Neural progenitor cell (in vitro differentiated cells): ENCODE measurements at regions not wholly inside any gene's neighbourhood (a gene's known extent, or its start where the extent isn't known, plus 50 kb on each side); places are given as distances from the start of the nearest gene placed in this dataset.

Source experiments
- DNase-seq: peaks from one replicate; pipeline ENCODE4 v3.0.0-alpha.2; 2016; ENCODE audit warnings: low spot score
- H2AFZ ChIP-seq: fragments of 200-600 bp; sonication (generic); replicated peaks from 2 replicates; pipeline ENCODE4 v1.6.1; 2016; ENCODE audit warnings: antibody characterized with exemption
- H3F3A ChIP-seq: fragments of 200-600 bp; sonication (generic); 2 replicates; pipeline ENCODE4 v1.6.1; 2016; ENCODE audit warnings: antibody characterized with exemption, low read depth
- H3K27ac ChIP-seq: fragments of 200-600 bp; sonication (generic); 2 replicates; pipeline ENCODE4 v1.5.1; 2016; ENCODE audit warnings: mild to moderate bottlenecking
- H3K27me3 ChIP-seq: fragments of 200-600 bp; sonication (generic); 2 replicates; pipeline ENCODE4 v1.6.1; 2016; ENCODE audit warnings: mild to moderate bottlenecking, moderate library complexity
- H3K36me3 ChIP-seq: fragments of 200-600 bp; sonication (generic); 2 replicates; pipeline ENCODE4 v1.5.1; 2016
- H3K4me1 ChIP-seq: fragments of 200-600 bp; sonication (generic); 2 replicates; pipeline ENCODE4 v1.6.1; 2016; ENCODE audit warnings: mixed run types
- H3K4me2 ChIP-seq: fragments of 200-600 bp; sonication (generic); 2 replicates; pipeline ENCODE4 v1.6.1; 2016
- H3K4me3 ChIP-seq: fragments of 200-600 bp; sonication (generic); 2 replicates; pipeline ENCODE4 v1.5.1; 2016
- H3K79me2 ChIP-seq: fragments of 200-600 bp; sonication (generic); 2 replicates; pipeline ENCODE4 v1.6.1; 2016; ENCODE audit warnings: low read depth
- H3K9ac ChIP-seq: fragments of 200-600 bp; sonication (generic); 2 replicates; pipeline ENCODE4 v1.6.1; 2016
- H3K9me3 ChIP-seq: fragments of 200-600 bp; sonication (generic); 2 replicates; pipeline ENCODE4 v1.5.1; 2016; ENCODE audit warnings: low read depth
- H4K20me1 ChIP-seq: fragments of 200-600 bp; sonication (generic); 2 replicates; pipeline ENCODE4 v1.6.1; 2016; ENCODE audit warnings: low read depth
- H3K27ac Mint-ChIP-seq: 3 replicates; pipeline ENCODE4 v1.8.0; 2021; ENCODE audit warnings: mixed read lengths
- H3K27me3 Mint-ChIP-seq: 2 replicates; pipeline ENCODE4 v1.8.0; 2022; ENCODE audit warnings: low read depth, mild to moderate bottlenecking, inconsistent platforms, moderate library complexity, mixed read lengths; ENCODE audit not compliant: insufficient read depth
- H3K36me3 Mint-ChIP-seq: 3 replicates; pipeline ENCODE4 v1.8.0; 2021; ENCODE audit warnings: mixed read lengths
- H3K4me1 Mint-ChIP-seq: 3 replicates; pipeline ENCODE4 v1.8.0; 2021; ENCODE audit warnings: mixed read lengths
- H3K4me3 Mint-ChIP-seq: 3 replicates; pipeline ENCODE4 v1.8.0; 2021; ENCODE audit warnings: mild to moderate bottlenecking, moderate library complexity, mixed read lengths
- H3K9me3 Mint-ChIP-seq: 3 replicates; pipeline ENCODE4 v1.8.0; 2020; ENCODE audit warnings: mixed read lengths
- CTCF ChIP-seq: fragments of 200-600 bp; sonication (generic); IDR thresholded peaks from 2 replicates; pipeline ENCODE4 v1.5.1; 2017; ENCODE audit warnings: antibody characterized with exemption, mild to moderate bottlenecking
- EZH2 ChIP-seq: fragments of 200-600 bp; sonication (generic); IDR thresholded peaks from 2 replicates; pipeline ENCODE4 v1.6.1; 2017; ENCODE audit warnings: antibody characterized with exemption, mild to moderate bottlenecking, moderate library complexity
- EZH2phosphoT487 ChIP-seq: fragments of 200-600 bp; sonication (generic); IDR thresholded peaks from 2 replicates; pipeline ENCODE4 v1.6.1; 2017; ENCODE audit warnings: antibody characterized with exemption

DNA sequence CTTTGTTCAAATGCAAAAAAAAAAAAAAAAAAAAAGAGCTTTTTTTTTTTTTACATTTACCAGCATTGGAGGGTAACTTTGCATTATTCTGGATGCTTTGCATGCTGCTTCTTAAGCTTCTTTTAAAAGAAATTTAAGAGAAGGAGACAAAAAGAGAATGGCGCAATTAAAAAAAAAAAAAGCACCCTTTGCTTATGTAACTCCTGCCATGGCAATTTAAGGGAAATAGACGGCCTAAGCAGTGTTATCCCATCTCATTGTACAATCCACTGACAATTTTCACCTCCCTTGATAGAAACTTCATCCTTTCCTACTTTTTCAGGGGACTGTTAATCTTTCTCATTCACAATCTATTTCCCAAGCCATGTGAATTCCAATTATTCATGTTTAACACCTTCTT, 129.8 kb downstream of the KCTD12 start:
- H3K27ac ChIP-seq: no peak overlapping the region
- no peak overlapping the region for H3K4me3 ChIP-seq
- DNase-seq: no peak
- no peak overlapping the region for H3K4me2 ChIP-seq
- H3K36me3 Mint-ChIP-seq: no peaks in the 10 kb centered on the region
- no peaks in the 10 kb centered on the region for H3K36me3 ChIP-seq
- no peak overlapping the region for H2AFZ ChIP-seq
- H3F3A ChIP-seq: no peaks in the 10 kb centered on the region
- no peaks in the 10 kb centered on the region for H3K27me3 ChIP-seq
- no peak overlapping the region for H3K4me3 Mint-ChIP-seq
- peaks cover 3% of the 10 kb centered on the region for H3K27me3 Mint-ChIP-seq
- TF ChIP-seq EZH2phosphoT487 (no peak), CTCF (no peak), EZH2 (no peak)
- peaks cover 3% of the 10 kb centered on the region for H3K4me1 Mint-ChIP-seq
- H3K9me3 ChIP-seq: no peaks in the 10 kb centered on the region
- no peak overlapping the region for H3K27ac Mint-ChIP-seq
- H3K9ac ChIP-seq: no peak overlapping the region
- H3K79me2 ChIP-seq: no peaks in the 10 kb centered on the region
- no peaks in the 10 kb centered on the region for H3K9me3 Mint-ChIP-seq
- H4K20me1 ChIP-seq: no peaks in the 10 kb centered on the region
- no peaks in the 10 kb centered on the region for H3K4me1 ChIP-seq

- Histone ChIP-seq H3K79me2 (no peaks in the 10 kb centered on the region), H3K4me1 (no peaks in the 10 kb centered on the region), H3K9me3 (no peaks in the 10 kb centered on the region), H3K4me2 (no peak overlapping the region), H2AFZ (no peak overlapping the region), H3K9ac (no peak overlapping the region), H3F3A (no peaks in the 10 kb centered on the region), H3K27me3 (no peaks in the 10 kb centered on the region), H3K27ac (no peak overlapping the region), H3K36me3 (no peaks in the 10 kb centered on the region), H4K20me1 (no peaks in the 10 kb centered on the region), H3K4me3 (no peak overlapping the region)
- Mint-ChIP-seq H3K27me3 (peaks cover 3% of the 10 kb centered on the region), H3K9me3 (no peaks in the 10 kb centered on the region), H3K4me1 (peaks cover 3% of the 10 kb centered on the region), H3K36me3 (no peaks in the 10 kb centered on the region), H3K4me3 (no peak overlapping the region), H3K27ac (no peak overlapping the region)
- no peak for DNase-seq
- no peak for TF ChIP-seq EZH2
- TF ChIP-seq CTCF: no peak
- TF ChIP-seq EZH2phosphoT487: no peak
Measured at GRCh38 chr13:76754414-76754813, 131.8 kb downstream of the KCTD12 start.

DNA sequence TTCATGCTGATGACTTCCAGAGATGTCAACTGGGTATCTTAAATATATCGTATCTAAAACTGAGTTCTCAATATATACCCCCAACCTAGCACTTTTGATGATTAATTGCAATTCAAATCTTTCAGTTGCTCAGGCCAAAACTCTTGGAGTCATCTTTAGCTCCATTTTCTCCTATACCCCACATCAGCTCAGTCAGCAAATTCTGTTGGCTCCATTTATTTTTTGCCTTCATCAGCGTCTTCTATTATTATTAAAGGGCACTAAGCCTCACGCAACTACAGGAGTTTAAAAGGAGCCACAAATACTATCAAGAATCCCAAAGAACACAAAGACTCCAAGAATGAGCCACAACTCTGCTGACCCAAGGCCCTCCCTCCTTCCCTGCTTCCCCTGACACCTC, 134.9 kb downstream of the KCTD12 start:
- no peak for TF ChIP-seq EZH2
- no peak for TF ChIP-seq EZH2phosphoT487
- no peak for TF ChIP-seq CTCF
- Histone ChIP-seq H3K27me3 (no peaks in the 10 kb centered on the region), H3K4me3 (no peak overlapping the region), H4K20me1 (no peaks in the 10 kb centered on the region), H3K9me3 (no peaks in the 10 kb centered on the region), H3K36me3 (no peaks in the 10 kb centered on the region), H3K9ac (no peak overlapping the region), H3K4me1 (no peaks in the 10 kb centered on the region), H3F3A (no peaks in the 10 kb centered on the region), H3K4me2 (no peak overlapping the region), H3K27ac (no peak overlapping the region), H2AFZ (no peak overlapping the region), H3K79me2 (no peaks in the 10 kb centered on the region)
- Mint-ChIP-seq H3K4me3 (no peak overlapping the region), H3K4me1 (no peaks in the 10 kb centered on the region), H3K27me3 (peaks cover 3% of the 10 kb centered on the region), H3K9me3 (no peaks in the 10 kb centered on the region), H3K27ac (no peak overlapping the region), H3K36me3 (no peaks in the 10 kb centered on the region)
- DNase-seq: no peak

- no peak overlapping the region for H3K4me3 Mint-ChIP-seq
- Histone ChIP-seq H4K20me1 (no peaks in the 10 kb centered on the region), H3K27me3 (no peaks in the 10 kb centered on the region), H2AFZ (no peak overlapping the region), H3K36me3 (no peaks in the 10 kb centered on the region), H3K27ac (no peak overlapping the region), H3K4me3 (no peak overlapping the region), H3K9ac (no peak overlapping the region), H3K9me3 (no peaks in the 10 kb centered on the region), H3K4me2 (no peak overlapping the region), H3K4me1 (no peaks in the 10 kb centered on the region), H3K79me2 (no peaks in the 10 kb centered on the region), H3F3A (no peaks in the 10 kb centered on the region)
- no peaks in the 10 kb centered on the region for H3K36me3 Mint-ChIP-seq
- no peaks in the 10 kb centered on the region for H3K4me1 Mint-ChIP-seq
- no peak for TF ChIP-seq CTCF
- H3K9me3 Mint-ChIP-seq: no peaks in the 10 kb centered on the region
- no peak for DNase-seq
- H3K27me3 Mint-ChIP-seq: peaks cover 3% of the 10 kb centered on the region
- H3K27ac Mint-ChIP-seq: no peak overlapping the region
Measured at GRCh38 chr13:76750126-76750525, 136.1 kb downstream of the KCTD12 start.
